Breast epithelium (tissue), 3 donors: ENCODE measurements at regions not wholly inside any gene's neighbourhood (a gene's known extent, or its start where the extent isn't known, plus 50 kb on each side); places are given as distances from the start of the nearest gene placed in this dataset.

Experiments used
- CTCF ChIP-seq, 3 donors: fragments of 450-650 bp; IDR thresholded peaks; one replicate each; pipeline ENCODE4 v1.5.1; 2016 to 2017; ENCODE audit warnings: antibody characterized with exemption in 3 of 3, mild to moderate bottlenecking in 3 of 3, moderate library complexity in 3 of 3
- POLR2A ChIP-seq: fragments of 450-650 bp; IDR thresholded peaks from one replicate; pipeline ENCODE4 v1.6.1; 2016; ENCODE audit warnings: antibody characterized with exemption, mild to moderate bottlenecking, moderate library complexity
- POLR2AphosphoS5 ChIP-seq, 3 donors: sonication (generic); formaldehyde crosslinking; IDR thresholded peaks; one replicate each; pipeline ENCODE4 v1.6.1; 2017; ENCODE audit warnings: antibody characterized with exemption in 3 of 3

DNA sequence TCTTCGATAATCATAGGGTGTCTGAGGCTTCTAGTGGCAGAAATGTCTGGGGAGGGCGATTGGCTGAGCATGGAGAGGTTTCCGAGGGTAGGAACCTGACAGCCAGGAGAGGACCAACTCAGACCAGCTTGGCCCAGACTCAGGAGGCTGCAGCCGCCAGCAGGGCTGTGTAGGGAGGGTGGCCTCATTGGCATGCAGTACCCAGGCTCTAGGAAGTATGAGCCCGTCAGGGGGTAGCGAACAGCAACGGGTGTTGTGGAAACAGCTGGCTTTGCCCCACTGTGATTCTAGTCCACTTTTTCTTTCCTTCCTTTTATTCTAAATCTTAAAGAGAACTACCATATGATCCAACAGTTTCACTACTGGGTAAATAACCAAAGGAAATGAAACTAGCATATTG is 103.3 kb downstream of the DIRAS3 start:
- no peak for TF ChIP-seq CTCF (IDR thresholded peaks at IDR 0.05)
- no peak for TF ChIP-seq POLR2AphosphoS5 (IDR thresholded peaks at IDR 0.05)
- no peak for TF ChIP-seq POLR2A
